T-helper 1 cell treated with Interleukin-12 subunit alpha and Interleukin-12 subunit beta and Interleukin-4 antibody, amounts not matched to agents 30 ng/mL and 1 ng/mL, for 36 hours (primary cell): ENCODE measurements at regions not wholly inside any gene's neighbourhood (a gene's known extent, or its start where the extent isn't known, plus 50 kb on each side); places are given as distances from the start of the nearest gene placed in this dataset.

Experiments used
- intact Hi-C: fragments of 100-400 bp; cut with micrococcal nuclease; formaldehyde crosslinking; loops from one replicate; pipeline ENCODE4 v1.15.1; 2024

- intact Hi-C loops: no loop called here
These were observed 630.2 kb upstream of the CADM1 start for GRCh38 chr11:116134450-116134849.

DNA sequence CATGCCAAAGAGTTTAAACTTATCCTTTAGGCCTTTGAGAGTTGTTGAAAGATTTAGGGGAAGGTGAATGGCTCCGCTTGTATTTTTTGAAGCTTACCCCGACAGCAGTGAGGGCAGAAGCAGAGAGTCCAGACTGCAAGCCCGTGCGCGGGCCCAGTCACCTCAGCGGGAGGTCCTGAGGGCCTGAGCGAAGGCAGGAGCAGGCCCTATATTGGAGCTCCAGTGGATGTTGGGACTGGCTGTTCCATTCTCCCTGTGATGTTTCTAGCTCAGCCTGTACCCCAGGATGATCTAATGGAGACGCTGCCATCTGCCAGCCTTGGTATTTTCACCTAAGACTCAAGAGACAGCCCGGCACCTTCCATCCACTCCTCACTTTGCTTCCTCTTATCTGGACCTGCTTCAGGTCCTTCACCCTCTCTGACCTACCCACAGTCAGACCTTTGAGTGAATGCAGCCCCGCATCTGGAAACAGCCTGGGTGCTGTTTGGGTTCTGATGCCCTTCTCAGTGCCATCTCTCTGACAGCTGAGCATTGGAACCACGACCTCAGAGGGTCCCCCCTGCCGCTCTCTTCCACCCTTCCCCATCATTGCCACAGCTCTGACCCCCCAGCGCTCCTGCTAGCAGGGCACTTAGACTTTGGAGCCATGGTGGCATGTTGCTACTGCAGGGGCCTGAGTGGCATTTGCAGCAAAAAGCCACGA is 628.2 kb upstream of the CADM1 start:
- intact Hi-C loops: no loop called here

- intact Hi-C loops: no loop called here
These were observed 625.9 kb upstream of the CADM1 start for GRCh38 chr11:116130122-116130521.

- intact Hi-C loops: no loop called here
These were observed 625.2 kb upstream of the CADM1 start for GRCh38 chr11:116129456-116129855.

DNA sequence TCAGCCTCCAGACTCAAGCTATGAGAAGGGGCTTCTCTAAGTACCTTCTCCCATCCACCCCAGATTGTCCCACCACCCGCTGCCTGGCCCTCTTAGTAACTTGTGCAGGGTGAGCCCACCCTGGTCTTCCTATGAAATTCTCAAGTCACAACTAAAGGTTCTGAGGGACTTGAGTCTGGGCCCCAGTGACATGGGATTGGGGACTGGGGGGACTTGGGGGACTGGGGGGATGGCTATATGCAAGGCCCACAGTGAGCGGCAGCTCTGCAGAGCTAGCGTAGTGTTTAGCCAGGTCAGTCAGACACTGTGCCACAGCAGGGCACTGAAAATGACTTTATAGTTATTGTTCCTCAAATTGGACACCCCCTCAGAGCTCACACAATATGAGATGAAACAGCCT is 622.3 kb upstream of the CADM1 start:
- intact Hi-C loops: no loop called here

DNA sequence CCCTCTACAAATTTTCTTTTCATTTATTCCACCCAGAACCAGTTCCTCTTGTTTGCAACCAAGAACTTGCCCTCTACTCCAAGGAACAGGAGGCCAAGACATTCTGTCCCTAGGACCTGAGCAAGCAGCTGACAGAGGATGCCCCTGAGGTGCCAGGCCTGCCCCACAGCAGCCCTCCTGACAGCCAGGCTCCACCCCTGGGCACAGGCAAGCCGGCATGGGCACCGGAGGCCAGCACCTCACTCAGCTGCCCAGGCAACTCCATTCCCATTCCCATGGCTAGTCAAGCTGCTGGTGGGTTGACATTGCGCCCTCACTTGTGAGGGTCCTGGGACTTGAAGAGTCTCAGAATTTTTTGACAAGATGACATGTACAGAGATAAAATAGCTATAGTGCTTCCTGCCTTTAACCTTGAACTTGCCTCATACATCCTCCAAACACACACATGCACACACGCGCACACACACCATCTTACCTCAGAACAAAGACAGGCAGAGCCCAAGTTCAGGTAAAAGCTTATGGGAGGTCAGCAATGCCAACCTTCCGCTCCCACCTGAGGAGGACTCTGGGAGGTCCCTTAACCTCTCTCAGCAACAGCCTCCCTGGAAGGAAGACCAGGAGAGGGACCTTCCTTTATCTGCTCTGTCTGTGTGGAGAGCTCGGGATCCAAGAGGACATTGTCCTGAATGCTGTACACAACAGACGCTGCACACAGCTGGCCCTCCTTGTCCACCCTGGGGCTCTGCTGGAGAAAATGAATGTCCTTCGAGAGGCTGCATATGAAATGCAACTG is 620.9 kb upstream of the CADM1 start:
- intact Hi-C loops: no loop called here

- intact Hi-C loops: no loop called here
These were observed 619.5 kb upstream of the CADM1 start for GRCh38 chr11:116123739-116124138.

DNA sequence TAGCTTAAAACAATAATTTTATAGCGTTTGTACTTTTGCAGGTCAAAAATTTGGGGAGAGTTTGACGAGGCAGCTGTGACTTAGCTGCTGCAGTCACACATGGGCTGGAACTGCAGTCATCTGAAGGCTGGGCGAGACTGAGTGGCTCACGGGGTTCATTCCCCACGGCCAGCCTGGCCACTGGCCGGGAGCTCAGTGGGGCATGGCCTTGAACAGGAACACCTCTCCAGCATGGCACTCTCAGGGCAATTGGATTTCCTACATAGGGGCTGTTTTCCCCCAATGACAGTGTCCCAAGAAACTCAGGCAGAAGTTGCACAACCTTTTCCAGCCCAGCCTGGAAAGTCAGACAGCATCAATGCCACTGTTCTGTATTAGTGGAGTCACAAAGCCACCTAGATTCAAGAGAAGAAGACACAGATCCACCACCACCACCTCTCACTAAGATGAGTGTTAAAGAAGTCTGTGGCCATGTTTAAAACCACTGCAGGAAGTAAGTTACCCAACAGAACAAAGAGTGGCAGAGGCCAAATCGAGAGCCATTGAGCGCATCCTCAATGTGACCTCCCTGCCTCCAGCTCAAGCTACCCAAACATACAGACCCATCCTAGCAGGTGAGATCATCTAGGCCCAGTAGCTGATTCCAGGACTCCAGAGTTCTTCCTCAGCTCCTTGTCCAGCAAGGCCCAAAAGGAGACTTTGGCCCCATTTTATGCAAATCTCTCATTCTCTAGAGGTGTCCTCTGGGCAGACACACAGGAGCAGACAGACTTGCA is 618.7 kb upstream of the CADM1 start:
- intact Hi-C loops: no loop called here

- intact Hi-C loops: no loop called here
These were observed 614.9 kb upstream of the CADM1 start for GRCh38 chr11:116119158-116119557.

DNA sequence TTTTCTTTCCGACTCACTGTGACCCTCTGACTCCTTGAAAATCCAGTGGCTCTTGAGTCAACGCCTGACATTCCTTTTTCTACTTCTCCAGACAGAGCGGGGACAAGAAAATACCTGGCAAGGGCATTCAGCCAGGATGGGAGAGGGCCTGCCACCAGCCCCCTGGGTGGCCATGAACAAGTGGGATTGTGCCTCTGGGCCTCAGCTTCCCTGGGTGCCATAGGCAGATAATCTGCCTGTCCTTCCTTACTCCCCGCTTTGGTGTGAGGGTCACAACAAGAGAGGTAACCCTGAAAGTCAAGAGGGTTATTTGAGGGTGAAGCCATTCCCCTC is 613.9 kb upstream of the CADM1 start:
- intact Hi-C loops: no loop called here

DNA sequence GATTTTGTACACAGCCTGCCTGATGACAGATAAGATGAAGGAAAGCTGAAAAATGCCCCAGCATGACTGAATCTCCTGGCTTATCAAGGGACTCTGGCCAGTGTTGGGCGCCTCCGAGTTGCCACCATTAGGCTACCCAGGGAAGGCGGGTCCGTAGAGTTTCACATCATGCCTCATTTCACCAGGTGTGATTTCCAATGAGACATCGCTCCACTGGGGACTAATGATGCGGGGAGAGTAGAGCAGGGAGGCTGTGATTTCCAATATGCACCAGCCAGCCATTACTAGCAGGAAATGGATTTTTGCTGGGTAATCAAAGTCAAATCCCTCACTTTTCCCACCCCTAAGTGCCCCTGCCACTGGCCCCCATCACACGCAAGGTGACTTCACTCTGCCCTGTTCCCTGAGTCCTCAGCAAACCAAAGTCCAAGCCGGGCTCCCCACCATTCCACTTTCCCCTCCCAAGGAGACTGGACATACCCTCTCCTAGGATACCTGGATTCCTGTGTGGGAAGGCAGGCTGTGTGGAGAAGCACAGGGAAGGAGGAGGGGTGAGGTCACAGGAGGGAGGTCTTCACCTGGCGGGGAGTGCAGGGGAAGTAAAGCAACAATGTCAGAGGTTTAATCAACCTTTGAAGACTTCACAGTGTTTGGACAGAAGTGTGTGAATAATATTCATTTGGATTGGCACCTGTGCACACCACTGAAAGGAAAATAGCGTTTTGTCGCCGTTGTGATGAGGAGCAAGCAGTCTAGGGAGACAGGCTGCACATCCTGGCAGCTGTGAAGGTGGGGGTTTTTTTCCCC is 613.3 kb upstream of the CADM1 start:
- intact Hi-C loops: no loop called here

DNA sequence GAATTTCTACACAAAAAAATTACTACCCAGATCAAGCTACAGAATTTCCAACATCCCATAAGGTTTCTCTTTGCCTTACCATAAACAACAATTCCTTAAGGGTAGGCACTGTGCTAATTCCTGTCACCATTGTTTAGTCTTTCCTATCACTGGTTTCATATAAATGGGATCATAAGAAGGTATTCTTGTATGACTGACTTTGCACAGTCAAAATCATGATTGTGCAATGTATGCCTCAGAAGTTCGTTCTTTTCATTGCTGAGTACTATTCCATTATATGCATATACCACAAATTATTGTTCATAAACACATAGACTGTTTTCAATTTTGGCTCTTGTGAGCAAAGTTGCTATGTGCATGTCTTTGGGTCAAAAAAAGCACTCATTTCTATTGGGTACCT is 611.6 kb upstream of the CADM1 start:
- intact Hi-C loops: no loop called here

DNA sequence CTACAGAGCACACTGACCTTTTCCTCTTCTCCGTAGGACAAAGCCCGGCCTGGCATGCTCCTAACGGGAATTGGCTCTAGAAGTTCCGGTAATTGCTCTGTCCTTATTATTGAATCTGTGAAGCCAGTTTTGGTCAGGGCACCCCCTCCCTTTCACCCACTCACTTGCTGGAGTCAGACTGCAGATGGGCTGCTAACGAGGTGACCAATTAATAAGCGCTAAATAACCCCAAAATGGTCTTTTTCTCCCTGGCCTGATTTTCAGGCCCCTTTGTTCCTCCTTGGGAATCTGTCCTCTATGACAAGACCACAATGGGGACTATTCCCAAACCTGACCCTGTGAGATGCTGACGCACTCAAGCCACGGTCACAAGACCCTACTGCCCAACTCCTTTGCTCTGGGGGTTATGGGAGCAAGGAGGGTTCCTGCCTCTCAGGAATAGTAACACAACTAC is 610.0 kb upstream of the CADM1 start:
- intact Hi-C loops: no loop called here

- intact Hi-C loops: no loop called here
These were observed 608.1 kb upstream of the CADM1 start for GRCh38 chr11:116112087-116112935.

- intact Hi-C loops: no loop called here
These were observed 607.3 kb upstream of the CADM1 start for GRCh38 chr11:116111546-116111945.

DNA sequence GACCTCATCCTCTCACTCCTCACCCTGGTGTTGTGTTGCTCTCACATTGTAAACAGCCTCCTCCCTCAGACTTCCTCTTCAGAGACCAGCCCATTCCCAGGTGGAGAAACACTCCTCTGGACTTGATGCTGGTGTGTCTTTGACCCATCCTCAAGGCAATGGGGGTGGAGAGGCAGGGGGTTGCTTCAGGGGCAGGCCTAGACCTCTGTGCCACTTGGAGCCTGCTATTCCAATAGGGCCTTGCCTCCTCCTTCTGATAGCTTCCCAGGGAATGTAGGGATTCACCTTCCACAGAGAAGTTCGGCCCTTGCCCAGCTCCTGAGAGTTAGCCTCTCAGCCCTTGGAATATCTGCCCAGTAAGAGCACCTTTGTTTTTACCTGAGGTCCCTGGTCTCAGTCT is 606.6 kb upstream of the CADM1 start:
- intact Hi-C loops: no loop called here

- intact Hi-C loops: no loop called here
These were observed 606.1 kb upstream of the CADM1 start for GRCh38 chr11:116110356-116110755.

DNA sequence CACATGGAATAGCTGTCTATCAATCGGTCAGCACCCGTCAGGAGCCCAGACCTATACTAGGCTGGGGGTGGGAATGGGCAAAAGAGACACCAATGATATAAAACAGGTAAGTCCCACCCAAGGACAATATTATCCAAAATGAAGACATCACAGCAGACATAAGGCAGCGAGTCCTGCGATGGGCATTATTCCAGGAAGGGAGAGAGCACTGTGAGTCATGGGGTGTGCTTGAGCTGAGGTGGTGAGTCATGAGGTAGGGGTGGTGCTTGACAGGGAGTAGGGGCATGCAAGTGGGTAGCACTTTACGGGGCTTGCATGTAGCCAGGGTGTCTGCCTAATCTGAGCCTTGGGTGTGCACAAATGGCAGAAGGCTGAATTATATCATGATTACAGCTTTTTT is 605.0 kb upstream of the CADM1 start:
- intact Hi-C loops: no loop called here

DNA sequence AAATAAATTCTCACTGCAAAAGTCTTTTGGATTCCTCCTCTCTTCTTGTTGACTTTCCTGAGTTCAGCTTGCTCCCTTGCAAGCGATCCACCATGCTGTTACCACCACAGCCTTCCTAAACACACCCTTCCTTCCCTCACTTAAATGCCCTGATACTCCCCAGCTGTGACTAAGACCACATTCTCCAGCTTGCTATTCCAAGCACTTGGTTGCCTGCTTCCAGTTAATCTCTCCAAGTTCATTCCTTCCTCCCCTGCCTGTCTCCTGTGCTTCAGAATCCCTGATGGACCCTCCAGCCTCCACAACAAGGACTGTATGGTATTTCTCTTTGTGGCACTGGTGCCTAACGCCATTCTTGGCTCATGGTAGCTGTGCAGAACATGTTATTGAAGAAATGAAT is 603.9 kb upstream of the CADM1 start:
- intact Hi-C loops: no loop called here

- intact Hi-C loops: no loop called here
These were observed 603.0 kb upstream of the CADM1 start for GRCh38 chr11:116107229-116107628.
